Nephron (organoid): ENCODE measurements at regions not wholly inside any gene's neighbourhood (a gene's known extent, or its start where the extent isn't known, plus 50 kb on each side); places are given as distances from the start of the nearest gene placed in this dataset.

ENCODE experiments used
- H3K27ac Mint-ChIP-seq, 3 experiments: 2 replicates each; pipeline ENCODE4 v1.8.0; 2020; ENCODE audit warnings: mixed read lengths in 3 of 3, mild to moderate bottlenecking in 2 of 3, moderate library complexity in 1 of 3
- H3K27me3 Mint-ChIP-seq: 2 replicates; pipeline ENCODE4 v1.8.0; 2021; ENCODE audit warnings: low read depth, mild to moderate bottlenecking, moderate library complexity, mixed read lengths
- H3K36me3 Mint-ChIP-seq: 2 replicates; pipeline ENCODE4 v1.8.0; 2020; ENCODE audit warnings: low read depth, mixed read lengths
- H3K4me1 Mint-ChIP-seq: 2 replicates; pipeline ENCODE4 v1.8.0; 2020; ENCODE audit warnings: mixed read lengths
- H3K4me3 Mint-ChIP-seq, 3 experiments: 2 replicates each; pipeline ENCODE4 v1.8.0; 2020; ENCODE audit warnings: mild to moderate bottlenecking in 3 of 3, mixed read lengths in 3 of 3, moderate library complexity in 2 of 3
- H3K9me3 Mint-ChIP-seq: 2 replicates; pipeline ENCODE4 v1.8.0; 2020; ENCODE audit warnings: mixed read lengths
- TF ChIP-seq, protein P1 (sequence below), 3 experiments: fragments of 200-600 bp; sonication (generic); IDR thresholded peaks; one replicate each; pipeline ENCODE4 v1.5.0; 2021; ENCODE audit warnings: antibody characterized with exemption in 3 of 3; ENCODE audit not compliant: unreplicated experiment in 3 of 3

GRCh38 chr2:139123795-139124194 is 343.6 kb upstream of the NXPH2 start:
- TF ChIP-seq, protein P1, sequence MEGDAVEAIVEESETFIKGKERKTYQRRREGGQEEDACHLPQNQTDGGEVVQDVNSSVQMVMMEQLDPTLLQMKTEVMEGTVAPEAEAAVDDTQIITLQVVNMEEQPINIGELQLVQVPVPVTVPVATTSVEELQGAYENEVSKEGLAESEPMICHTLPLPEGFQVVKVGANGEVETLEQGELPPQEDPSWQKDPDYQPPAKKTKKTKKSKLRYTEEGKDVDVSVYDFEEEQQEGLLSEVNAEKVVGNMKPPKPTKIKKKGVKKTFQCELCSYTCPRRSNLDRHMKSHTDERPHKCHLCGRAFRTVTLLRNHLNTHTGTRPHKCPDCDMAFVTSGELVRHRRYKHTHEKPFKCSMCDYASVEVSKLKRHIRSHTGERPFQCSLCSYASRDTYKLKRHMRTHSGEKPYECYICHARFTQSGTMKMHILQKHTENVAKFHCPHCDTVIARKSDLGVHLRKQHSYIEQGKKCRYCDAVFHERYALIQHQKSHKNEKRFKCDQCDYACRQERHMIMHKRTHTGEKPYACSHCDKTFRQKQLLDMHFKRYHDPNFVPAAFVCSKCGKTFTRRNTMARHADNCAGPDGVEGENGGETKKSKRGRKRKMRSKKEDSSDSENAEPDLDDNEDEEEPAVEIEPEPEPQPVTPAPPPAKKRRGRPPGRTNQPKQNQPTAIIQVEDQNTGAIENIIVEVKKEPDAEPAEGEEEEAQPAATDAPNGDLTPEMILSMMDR (IDR thresholded peaks at IDR 0.05; ENCODE audit: unreplicated experiment in 3 of 3): no peak
- no peaks in the 10 kb centered on the region for H3K36me3 Mint-ChIP-seq
- no peaks in the 10 kb centered on the region for H3K9me3 Mint-ChIP-seq
- no peak overlapping the region for H3K4me3 Mint-ChIP-seq
- H3K27me3 Mint-ChIP-seq: no peaks in the 10 kb centered on the region
- H3K4me1 Mint-ChIP-seq: no peaks in the 10 kb centered on the region
- no peak overlapping the region for H3K27ac Mint-ChIP-seq

DNA sequence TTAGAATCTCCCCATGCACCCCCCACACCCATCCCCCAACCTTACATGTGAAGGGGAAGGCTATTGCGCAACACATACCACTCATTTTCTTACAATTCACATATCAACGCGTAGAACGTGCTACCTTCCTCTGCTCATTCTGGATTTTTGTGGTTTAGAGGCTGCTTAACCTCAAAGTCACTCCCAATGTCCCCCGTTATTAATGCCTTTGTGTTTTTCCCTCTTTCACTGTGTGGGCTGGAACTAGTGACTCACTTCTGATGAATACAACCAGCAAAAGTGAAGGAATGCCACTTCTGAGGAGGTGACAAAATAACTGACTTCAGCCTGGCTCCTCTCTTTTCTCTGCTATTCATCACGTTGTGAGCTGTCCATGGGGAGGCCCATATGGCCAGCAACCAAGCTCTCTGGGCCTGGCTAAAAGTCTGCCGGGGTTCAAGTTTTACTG is 342.5 kb upstream of the NXPH2 start:
- H3K4me3 Mint-ChIP-seq: no peak overlapping the region
- H3K27me3 Mint-ChIP-seq: no peaks in the 10 kb centered on the region
- no peaks in the 10 kb centered on the region for H3K36me3 Mint-ChIP-seq
- TF ChIP-seq, protein P1 (IDR thresholded peaks at IDR 0.05; ENCODE audit: unreplicated experiment in 3 of 3): no peak
- no peaks in the 10 kb centered on the region for H3K9me3 Mint-ChIP-seq
- no peaks in the 10 kb centered on the region for H3K4me1 Mint-ChIP-seq
- no peak overlapping the region for H3K27ac Mint-ChIP-seq

GRCh38 chr2:139099721-139100120 is 319.5 kb upstream of the NXPH2 start:
- peaks cover 5% of the 10 kb centered on the region for H3K9me3 Mint-ChIP-seq
- H3K27ac Mint-ChIP-seq: no peak overlapping the region
- H3K4me1 Mint-ChIP-seq: no peaks in the 10 kb centered on the region
- TF ChIP-seq, protein P1 (IDR thresholded peaks at IDR 0.05; ENCODE audit: unreplicated experiment in 3 of 3): no peak
- no peaks in the 10 kb centered on the region for H3K36me3 Mint-ChIP-seq
- no peak overlapping the region for H3K4me3 Mint-ChIP-seq
- no peaks in the 10 kb centered on the region for H3K27me3 Mint-ChIP-seq

- H3K4me3 Mint-ChIP-seq: no peak overlapping the region
- H3K36me3 Mint-ChIP-seq: no peaks in the 10 kb centered on the region
- H3K27ac Mint-ChIP-seq: no peak overlapping the region
- TF ChIP-seq, protein P1 (IDR thresholded peaks at IDR 0.05; ENCODE audit: unreplicated experiment in 3 of 3): no peak
- H3K9me3 Mint-ChIP-seq: peaks cover 3% of the 10 kb centered on the region
- no peaks in the 10 kb centered on the region for H3K4me1 Mint-ChIP-seq
- no peaks in the 10 kb centered on the region for H3K27me3 Mint-ChIP-seq
These were observed 318.8 kb upstream of the NXPH2 start for GRCh38 chr2:139098961-139099360.

GRCh38 chr2:139083121-139083520 is 302.9 kb upstream of the NXPH2 start:
- H3K27me3 Mint-ChIP-seq: no peaks in the 10 kb centered on the region
- H3K4me3 Mint-ChIP-seq: no peak overlapping the region
- no peaks in the 10 kb centered on the region for H3K4me1 Mint-ChIP-seq
- no peak overlapping the region for H3K27ac Mint-ChIP-seq
- no peaks in the 10 kb centered on the region for H3K36me3 Mint-ChIP-seq
- TF ChIP-seq, protein P1 (IDR thresholded peaks at IDR 0.05; ENCODE audit: unreplicated experiment in 3 of 3): no peak
- H3K9me3 Mint-ChIP-seq: no peaks in the 10 kb centered on the region

- H3K4me3 Mint-ChIP-seq: no peak overlapping the region
- no peaks in the 10 kb centered on the region for H3K36me3 Mint-ChIP-seq
- TF ChIP-seq, protein P1 (IDR thresholded peaks at IDR 0.05; ENCODE audit: unreplicated experiment in 3 of 3): no peak
- no peak overlapping the region for H3K27ac Mint-ChIP-seq
- H3K4me1 Mint-ChIP-seq: no peaks in the 10 kb centered on the region
- H3K9me3 Mint-ChIP-seq: no peaks in the 10 kb centered on the region
- H3K27me3 Mint-ChIP-seq: no peaks in the 10 kb centered on the region
These were observed 300.1 kb upstream of the NXPH2 start for GRCh38 chr2:139080244-139080643.
